Kidney (tissue), 13 donors: ENCODE measurements at regions not wholly inside any gene's neighbourhood (a gene's known extent, or its start where the extent isn't known, plus 50 kb on each side); places are given as distances from the start of the nearest gene placed in this dataset.

ENCODE experiments used
- DNase-seq, 5 donors: peaks; one replicate each; pipeline ENCODE4 v3.0.0-alpha.2; 2013 to 2020
- FAIRE-seq: peaks from 2 replicates; lab custom pipeline; 2012; peaks lifted over from hg19 to GRCh38; lab: Jason Lieb, UNC
- H3K27ac ChIP-seq, 2 donors: one replicate each; pipeline ENCODE4 v1.7.0; 2013; ENCODE audit warnings: low read depth in 2 of 2, low read length in 2 of 2, inconsistent platforms in 1 of 2
- H3K27me3 ChIP-seq: one replicate; pipeline ENCODE4 v1.7.1; 2013; ENCODE audit warnings: low read length, inconsistent platforms; ENCODE audit not compliant: control insufficient read depth, insufficient read depth
- H3K36me3 ChIP-seq, 3 donors: one replicate each; pipeline versions ENCODE4 v1.7.0 to v1.7.1; 2013; ENCODE audit warnings: low read length in 3 of 3, control low read depth in 1 of 3, inconsistent platforms in 1 of 3; ENCODE audit not compliant: insufficient read depth in 3 of 3, control insufficient read depth in 2 of 3
- H3K4me1 ChIP-seq, 3 donors: one replicate each; pipeline versions ENCODE4 v1.7.0 to v1.7.1; 2013; ENCODE audit warnings: low read length in 3 of 3, inconsistent platforms in 1 of 3, low read depth in 1 of 3; ENCODE audit not compliant: control insufficient read depth in 2 of 3, insufficient read depth in 2 of 3
- H3K4me3 ChIP-seq, 3 donors: one replicate each; pipeline versions ENCODE4 v1.7.0 to v1.8.1; 2013; ENCODE audit warnings: low read length in 3 of 3, control low read depth in 1 of 3, inconsistent platforms in 1 of 3
- H3K9ac ChIP-seq, 3 donors: one replicate each; pipeline versions ENCODE4 v1.7.0 to v1.7.1; 2013; ENCODE audit warnings: low read length in 3 of 3, control low read depth in 1 of 3, inconsistent platforms in 1 of 3
- H3K9me3 ChIP-seq, 3 donors: one replicate each; pipeline versions ENCODE4 v1.7.0 to v1.7.1; 2013; ENCODE audit warnings: low read length in 3 of 3, control low read depth in 1 of 3, inconsistent platforms in 1 of 3; ENCODE audit not compliant: control insufficient read depth in 2 of 3, insufficient read depth in 1 of 3
- intact Hi-C: fragments of 100-400 bp; cut with DNase I; formaldehyde crosslinking; loops from one replicate; pipeline ENCODE4 v1.11.1; 2022
- TF ChIP-seq, protein P1 (sequence below): IDR thresholded peaks from 3 replicates; pipeline ENCODE4 v1.5.1; 2012; ENCODE audit warnings: mild to moderate bottlenecking, moderate library complexity, borderline replicate concordance; ENCODE audit not compliant: insufficient read depth; ENCODE audit errors: extremely low read depth
- donor health status: control.
- donor health status: control.
- donor health status: control.
- donor health status: control.
- donor health status: control.
- donor health status: DM: yes; HTN: yes; CAD: no.
- donor health status: Normal renal cell carcinoma (clear cell type).

GRCh38 chr2:47237375-47238334 lies 61.3 kb upstream of the CALM2 start:
- H3K27me3 ChIP-seq, result no peaks in the 10 kb centered on the region
- H3K4me3 ChIP-seq, result no peak overlapping the region
- peak; percentile 61 to 92 (median 70) for DNase-seq
- H3K9ac ChIP-seq, result no peak overlapping the region
- FAIRE-seq, result no peak
- no peak overlapping the region for H3K27ac ChIP-seq
- H3K9me3 ChIP-seq, result no peaks in the 10 kb centered on the region
- H3K36me3 ChIP-seq, result no peaks in the 10 kb centered on the region
- peaks cover 0 to 4% (median 0%) of the 10 kb centered on the region in 3 donors for H3K4me1 ChIP-seq
- intact Hi-C loops, result no loop called here
- TF ChIP-seq, protein P1, sequence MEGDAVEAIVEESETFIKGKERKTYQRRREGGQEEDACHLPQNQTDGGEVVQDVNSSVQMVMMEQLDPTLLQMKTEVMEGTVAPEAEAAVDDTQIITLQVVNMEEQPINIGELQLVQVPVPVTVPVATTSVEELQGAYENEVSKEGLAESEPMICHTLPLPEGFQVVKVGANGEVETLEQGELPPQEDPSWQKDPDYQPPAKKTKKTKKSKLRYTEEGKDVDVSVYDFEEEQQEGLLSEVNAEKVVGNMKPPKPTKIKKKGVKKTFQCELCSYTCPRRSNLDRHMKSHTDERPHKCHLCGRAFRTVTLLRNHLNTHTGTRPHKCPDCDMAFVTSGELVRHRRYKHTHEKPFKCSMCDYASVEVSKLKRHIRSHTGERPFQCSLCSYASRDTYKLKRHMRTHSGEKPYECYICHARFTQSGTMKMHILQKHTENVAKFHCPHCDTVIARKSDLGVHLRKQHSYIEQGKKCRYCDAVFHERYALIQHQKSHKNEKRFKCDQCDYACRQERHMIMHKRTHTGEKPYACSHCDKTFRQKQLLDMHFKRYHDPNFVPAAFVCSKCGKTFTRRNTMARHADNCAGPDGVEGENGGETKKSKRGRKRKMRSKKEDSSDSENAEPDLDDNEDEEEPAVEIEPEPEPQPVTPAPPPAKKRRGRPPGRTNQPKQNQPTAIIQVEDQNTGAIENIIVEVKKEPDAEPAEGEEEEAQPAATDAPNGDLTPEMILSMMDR, result no peak

DNA sequence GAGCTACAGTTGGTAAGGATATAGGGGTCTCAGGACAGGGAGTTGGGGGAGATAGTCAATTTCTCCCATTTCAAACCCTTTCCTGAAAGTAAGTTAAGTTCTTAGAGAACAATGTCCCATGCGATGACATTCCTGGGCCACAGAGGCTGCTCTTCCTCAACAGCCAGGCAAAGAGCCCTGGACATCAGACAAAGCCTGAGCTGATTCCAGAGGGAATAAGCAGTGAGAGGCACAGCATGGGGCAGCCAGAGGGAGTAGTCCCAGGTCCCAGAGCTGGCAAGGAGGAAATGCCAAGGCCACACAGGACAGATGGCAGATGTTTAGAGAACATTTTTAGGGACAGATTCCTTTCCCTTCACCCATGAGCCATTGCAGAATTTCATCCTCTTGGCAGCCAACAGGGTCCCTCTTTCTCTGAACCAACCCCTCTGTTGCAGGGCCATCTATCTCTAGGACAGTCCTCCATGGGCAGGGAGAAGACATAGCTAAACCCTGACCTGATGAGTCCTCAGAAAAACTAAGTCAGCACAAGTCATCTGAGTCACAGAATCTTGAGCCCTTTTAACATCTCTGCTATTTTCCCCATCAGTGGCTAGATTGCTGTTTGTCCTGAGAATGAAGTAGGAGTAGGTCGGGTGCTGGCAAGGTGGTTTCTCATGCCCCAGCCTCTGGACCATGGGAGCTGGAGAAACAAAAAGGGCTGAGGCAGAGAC lies 60.3 kb upstream of the CALM2 start:
- no peak overlapping the region for H3K9ac ChIP-seq
- peaks cover 0 to 4% (median 0%) of the 10 kb centered on the region in 3 donors for H3K4me1 ChIP-seq
- H3K27ac ChIP-seq, result no peak overlapping the region
- TF ChIP-seq, protein P1, result no peak
- no peaks in the 10 kb centered on the region for H3K9me3 ChIP-seq
- no peak for FAIRE-seq
- H3K4me3 ChIP-seq, result no peak overlapping the region
- H3K36me3 ChIP-seq, result no peaks in the 10 kb centered on the region
- intact Hi-C loops, result no loop called here
- DNase-seq, result no peak
- H3K27me3 ChIP-seq, result no peaks in the 10 kb centered on the region

- DNase-seq (no peak), FAIRE-seq (no peak)
- H3K4me3 ChIP-seq, result no peak overlapping the region
- H3K27me3 ChIP-seq, result no peaks in the 10 kb centered on the region
- intact Hi-C loops, result no loop called here
- peaks cover 0 to 4% (median 0%) of the 10 kb centered on the region in 3 donors for H3K4me1 ChIP-seq
- TF ChIP-seq, protein P1, result no peak
- H3K9me3 ChIP-seq, result no peaks in the 10 kb centered on the region
- no peak overlapping the region for H3K9ac ChIP-seq
- no peak overlapping the region for H3K27ac ChIP-seq
- no peaks in the 10 kb centered on the region for H3K36me3 ChIP-seq
These were observed 58.8 kb upstream of the CALM2 start for GRCh38 chr2:47235132-47235531.
